D721Med (cell line): ENCODE measurements at regions not wholly inside any gene's neighbourhood (a gene's known extent, or its start where the extent isn't known, plus 50 kb on each side); places are given as distances from the start of the nearest gene placed in this dataset.

ENCODE experiments used
- DNase-seq: peaks from one replicate; pipeline ENCODE4 v3.0.0; 2011; ENCODE audit warnings: low spot score; ENCODE audit not compliant: insufficient read length
- FAIRE-seq: peaks from 2 replicates; lab custom pipeline; 2011; peaks lifted over from hg19 to GRCh38; lab: Jason Lieb, UNC
- TF ChIP-seq, protein P1 (sequence below): IDR thresholded peaks from 2 replicates; pipeline ENCODE4 v1.5.1; 2012; ENCODE audit warnings: mild to moderate bottlenecking, control low read depth; ENCODE audit not compliant: insufficient read depth; ENCODE audit errors: missing control alignments

- TF ChIP-seq, protein P1, sequence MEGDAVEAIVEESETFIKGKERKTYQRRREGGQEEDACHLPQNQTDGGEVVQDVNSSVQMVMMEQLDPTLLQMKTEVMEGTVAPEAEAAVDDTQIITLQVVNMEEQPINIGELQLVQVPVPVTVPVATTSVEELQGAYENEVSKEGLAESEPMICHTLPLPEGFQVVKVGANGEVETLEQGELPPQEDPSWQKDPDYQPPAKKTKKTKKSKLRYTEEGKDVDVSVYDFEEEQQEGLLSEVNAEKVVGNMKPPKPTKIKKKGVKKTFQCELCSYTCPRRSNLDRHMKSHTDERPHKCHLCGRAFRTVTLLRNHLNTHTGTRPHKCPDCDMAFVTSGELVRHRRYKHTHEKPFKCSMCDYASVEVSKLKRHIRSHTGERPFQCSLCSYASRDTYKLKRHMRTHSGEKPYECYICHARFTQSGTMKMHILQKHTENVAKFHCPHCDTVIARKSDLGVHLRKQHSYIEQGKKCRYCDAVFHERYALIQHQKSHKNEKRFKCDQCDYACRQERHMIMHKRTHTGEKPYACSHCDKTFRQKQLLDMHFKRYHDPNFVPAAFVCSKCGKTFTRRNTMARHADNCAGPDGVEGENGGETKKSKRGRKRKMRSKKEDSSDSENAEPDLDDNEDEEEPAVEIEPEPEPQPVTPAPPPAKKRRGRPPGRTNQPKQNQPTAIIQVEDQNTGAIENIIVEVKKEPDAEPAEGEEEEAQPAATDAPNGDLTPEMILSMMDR = no peak
- DNase-seq (no peak), FAIRE-seq (no peak)
Observed at GRCh38 chr3:72246685-72247084, 461.7 kb upstream of the PROK2 start.

- DNase-seq (no peak), FAIRE-seq (no peak)
- TF ChIP-seq, protein P1 = no peak
Observed at GRCh38 chr3:72245183-72245811, 460.3 kb upstream of the PROK2 start.

GRCh38 chr3:72244396-72244795, 459.4 kb upstream of the PROK2 start:
- TF ChIP-seq, protein P1 = no peak
- DNase-seq (no peak), FAIRE-seq (no peak)

GRCh38 chr3:72242326-72242725, 457.4 kb upstream of the PROK2 start:
- TF ChIP-seq, protein P1 = no peak
- no peak for FAIRE-seq
- no peak for DNase-seq

GRCh38 chr3:72241525-72241924, 456.6 kb upstream of the PROK2 start:
- no peak for FAIRE-seq
- TF ChIP-seq, protein P1 = no peak
- no peak for DNase-seq

- DNase-seq (no peak), FAIRE-seq (no peak)
- TF ChIP-seq, protein P1 = no peak
Observed at GRCh38 chr3:72240531-72240930, 455.6 kb upstream of the PROK2 start.

- TF ChIP-seq, protein P1 = no peak
- DNase-seq (no peak), FAIRE-seq (no peak)
Observed at GRCh38 chr3:72238801-72239200, 453.9 kb upstream of the PROK2 start.
